Bronchial epithelial cell (primary cell): ENCODE measurements at regions not wholly inside any gene's neighbourhood (a gene's known extent, or its start where the extent isn't known, plus 50 kb on each side); places are given as distances from the start of the nearest gene placed in this dataset.

Source experiments
- DNase-seq: peaks from one replicate; pipeline ENCODE4 v3.0.0-alpha.2; 2010; ENCODE audit warnings: low read depth
- FAIRE-seq: peaks from 2 replicates; lab custom pipeline; 2011; peaks lifted over from hg19 to GRCh38; lab: Jason Lieb, UNC
- H3K27me3 ChIP-seq: 2 replicates; pipeline ENCODE4 v1.5.1; 2011; ENCODE audit warnings: low read length; ENCODE audit not compliant: control insufficient read depth, insufficient read depth
- H3K36me3 ChIP-seq: 2 replicates; pipeline ENCODE4 v1.5.1; 2011; ENCODE audit warnings: low read length; ENCODE audit not compliant: control insufficient read depth, insufficient read depth
- H3K4me3 ChIP-seq: 2 replicates; pipeline ENCODE4 v1.5.1; 2011; ENCODE audit warnings: mild to moderate bottlenecking, low read depth, low read length, control low read depth
- TF ChIP-seq, protein P1 (sequence below): IDR thresholded peaks from 2 replicates; pipeline ENCODE4 v1.5.1; 2011; ENCODE audit warnings: mild to moderate bottlenecking, moderate library complexity, low read length, control low read depth, inconsistent platforms; ENCODE audit not compliant: insufficient read depth, severe bottlenecking

- Histone ChIP-seq H3K27me3 (no peaks in the 10 kb centered on the region), H3K4me3 (no peak overlapping the region), H3K36me3 (no peaks in the 10 kb centered on the region)
- DNase-seq: no peak
- TF ChIP-seq, protein P1, sequence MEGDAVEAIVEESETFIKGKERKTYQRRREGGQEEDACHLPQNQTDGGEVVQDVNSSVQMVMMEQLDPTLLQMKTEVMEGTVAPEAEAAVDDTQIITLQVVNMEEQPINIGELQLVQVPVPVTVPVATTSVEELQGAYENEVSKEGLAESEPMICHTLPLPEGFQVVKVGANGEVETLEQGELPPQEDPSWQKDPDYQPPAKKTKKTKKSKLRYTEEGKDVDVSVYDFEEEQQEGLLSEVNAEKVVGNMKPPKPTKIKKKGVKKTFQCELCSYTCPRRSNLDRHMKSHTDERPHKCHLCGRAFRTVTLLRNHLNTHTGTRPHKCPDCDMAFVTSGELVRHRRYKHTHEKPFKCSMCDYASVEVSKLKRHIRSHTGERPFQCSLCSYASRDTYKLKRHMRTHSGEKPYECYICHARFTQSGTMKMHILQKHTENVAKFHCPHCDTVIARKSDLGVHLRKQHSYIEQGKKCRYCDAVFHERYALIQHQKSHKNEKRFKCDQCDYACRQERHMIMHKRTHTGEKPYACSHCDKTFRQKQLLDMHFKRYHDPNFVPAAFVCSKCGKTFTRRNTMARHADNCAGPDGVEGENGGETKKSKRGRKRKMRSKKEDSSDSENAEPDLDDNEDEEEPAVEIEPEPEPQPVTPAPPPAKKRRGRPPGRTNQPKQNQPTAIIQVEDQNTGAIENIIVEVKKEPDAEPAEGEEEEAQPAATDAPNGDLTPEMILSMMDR: no peak
- no peak for FAIRE-seq
Observed at GRCh38 chr10:2682491-2682890, 384.9 kb upstream of the PFKP start.

GRCh38 chr10:2681891-2682290 is 385.5 kb upstream of the PFKP start:
- DNase-seq: no peak
- H3K27me3 ChIP-seq: no peaks in the 10 kb centered on the region
- FAIRE-seq: no peak
- no peaks in the 10 kb centered on the region for H3K36me3 ChIP-seq
- no peak overlapping the region for H3K4me3 ChIP-seq
- TF ChIP-seq, protein P1: no peak

- Histone ChIP-seq H3K4me3 (no peak overlapping the region), H3K27me3 (no peaks in the 10 kb centered on the region), H3K36me3 (no peaks in the 10 kb centered on the region)
- DNase-seq (no peak), FAIRE-seq (no peak)
- TF ChIP-seq, protein P1: no peak
Observed at GRCh38 chr10:2680821-2681220, 386.5 kb upstream of the PFKP start.

DNA sequence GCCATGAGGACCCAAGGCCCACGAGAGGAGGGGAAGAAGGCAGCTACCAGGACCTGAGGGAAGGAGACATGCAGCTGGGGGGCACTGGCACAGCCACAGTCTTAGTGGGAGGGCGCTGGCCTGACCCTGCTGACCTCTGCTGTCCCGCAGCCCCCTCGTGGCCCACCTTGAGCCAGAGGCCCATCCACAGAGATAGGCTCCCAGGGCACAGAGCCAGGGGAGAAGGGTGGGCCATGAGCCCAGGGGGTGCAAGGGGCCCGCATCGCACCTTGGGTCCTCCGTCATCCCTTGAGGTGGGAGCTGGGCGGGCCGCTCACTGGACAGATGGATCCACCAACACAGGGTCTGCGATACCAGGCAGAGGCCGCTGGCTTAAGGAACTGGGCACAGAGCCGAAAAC is 387.7 kb upstream of the PFKP start:
- no peaks in the 10 kb centered on the region for H3K27me3 ChIP-seq
- DNase-seq (no peak), FAIRE-seq (no peak)
- no peak overlapping the region for H3K4me3 ChIP-seq
- TF ChIP-seq, protein P1: no peak
- H3K36me3 ChIP-seq: no peaks in the 10 kb centered on the region

DNA sequence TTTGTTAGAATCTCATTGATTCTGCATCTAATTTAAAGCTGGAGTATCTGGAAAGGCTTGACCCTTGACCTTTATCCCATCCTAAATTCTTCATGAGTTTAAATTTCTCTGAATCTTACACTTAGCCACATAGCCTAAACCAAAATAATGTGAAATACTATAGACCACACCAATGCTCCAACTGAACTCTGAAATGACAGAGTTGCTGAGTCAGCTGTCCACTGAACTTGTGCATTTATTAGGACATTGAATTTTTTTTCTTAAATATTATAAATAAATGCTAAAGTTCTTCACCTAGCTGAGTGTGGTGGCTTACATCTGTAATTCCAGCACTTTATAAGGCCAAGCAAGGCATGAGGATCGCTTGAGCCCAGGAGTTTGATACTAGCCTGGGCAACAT is 390.9 kb upstream of the PFKP start:
- TF ChIP-seq, protein P1: no peak
- no peaks in the 10 kb centered on the region for H3K36me3 ChIP-seq
- H3K27me3 ChIP-seq: no peaks in the 10 kb centered on the region
- H3K4me3 ChIP-seq: no peak overlapping the region
- DNase-seq (no peak), FAIRE-seq (no peak)

GRCh38 chr10:2674451-2674850 is 392.9 kb upstream of the PFKP start:
- TF ChIP-seq, protein P1: no peak
- DNase-seq (no peak), FAIRE-seq (no peak)
- Histone ChIP-seq H3K36me3 (no peaks in the 10 kb centered on the region), H3K4me3 (no peak overlapping the region), H3K27me3 (no peaks in the 10 kb centered on the region)
